ENCODE measurements at regions not wholly inside any gene's neighbourhood (a gene's known extent, or its start where the extent isn't known, plus 50 kb on each side); places are given as distances from the start of the nearest gene placed in this dataset.

GRCh38 chr11:129591527-129591926 lies 215.9 kb downstream of the BARX2 start:
- Histone ChIP-seq H3K4me1 (ENCODE audit: insufficient read depth, low read length) (peaks cover 10% of the 10 kb centered on the region), H3K27ac (ENCODE audit: low read length) (no peak overlapping the region), H3K36me3 (ENCODE audit: insufficient read depth, low read depth, low read length) (no peaks in the 10 kb centered on the region), H3K9ac (ENCODE audit: low read depth, low read length) (no peak overlapping the region), H3K4me3 (ENCODE audit: low read length) (no peak overlapping the region), H3K27me3 (ENCODE audit: insufficient read depth, low read length) (no peaks in the 10 kb centered on the region; the same call in 1 of the 2 replicates), H3K9me3 (ENCODE audit: insufficient read depth, low read depth, low read length) (no peaks in the 10 kb centered on the region)

GRCh38 chr11:129592191-129592590 lies 216.5 kb downstream of the BARX2 start:
- peaks cover 10% of the 10 kb centered on the region for H3K4me1 ChIP-seq (ENCODE audit: insufficient read depth, low read length)
- no peak overlapping the region for H3K4me3 ChIP-seq (ENCODE audit: low read length)

DNA sequence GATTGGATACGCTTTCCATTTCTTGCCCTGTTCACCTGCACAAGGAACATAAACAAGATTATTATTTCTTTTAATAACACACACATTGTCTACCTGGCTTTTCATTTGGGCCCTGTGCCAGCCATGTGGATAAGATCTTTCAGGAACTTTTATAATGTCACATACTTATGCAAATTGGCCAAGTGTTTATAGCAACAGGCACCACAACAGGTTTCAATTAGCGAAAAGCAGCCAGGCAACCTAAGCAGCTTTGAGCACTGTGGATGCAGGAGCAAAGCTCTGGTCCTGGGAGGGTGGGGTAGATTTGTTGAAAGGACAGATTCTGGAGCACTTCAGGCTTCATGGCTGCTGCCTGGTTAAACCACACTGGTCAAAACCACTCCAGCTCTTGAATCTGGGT lies 217.4 kb downstream of the BARX2 start:
- no peak overlapping the region for H3K4me3 ChIP-seq (ENCODE audit: low read length)
- no peak overlapping the region for H3K9ac ChIP-seq (ENCODE audit: low read depth, low read length)
- no peaks in the 10 kb centered on the region for H3K36me3 ChIP-seq (ENCODE audit: insufficient read depth, low read depth, low read length)
- H3K27ac ChIP-seq (ENCODE audit: low read length), result no peak overlapping the region
- peaks cover 10% of the 10 kb centered on the region for H3K4me1 ChIP-seq (ENCODE audit: insufficient read depth, low read length)
- no peaks in the 10 kb centered on the region for H3K9me3 ChIP-seq (ENCODE audit: insufficient read depth, low read depth, low read length)
- H3K27me3 ChIP-seq (ENCODE audit: insufficient read depth, low read length), result no peaks in the 10 kb centered on the region

More at GRCh38 chr11:129592191-129592590, 216.5 kb downstream of the BARX2 start:
- Histone ChIP-seq H3K9ac (ENCODE audit: low read depth, low read length) (no peak overlapping the region), H3K27me3 (ENCODE audit: insufficient read depth, low read length) (no peaks in the 10 kb centered on the region), H3K36me3 (ENCODE audit: insufficient read depth, low read depth, low read length) (no peaks in the 10 kb centered on the region), H3K27ac (ENCODE audit: low read length) (no peak overlapping the region), H3K9me3 (ENCODE audit: insufficient read depth, low read depth, low read length) (no peaks in the 10 kb centered on the region)

GRCh38 chr11:129595038-129595962 lies 219.7 kb downstream of the BARX2 start:
- Histone ChIP-seq H3K4me3 (ENCODE audit: low read length) (no peak overlapping the region), H3K4me1 (ENCODE audit: insufficient read depth, low read length) (peaks cover 4% of the 10 kb centered on the region; the same call in 1 of the 2 replicates), H3K27ac (ENCODE audit: low read length) (no peak overlapping the region), H3K27me3 (ENCODE audit: insufficient read depth, low read length) (no peaks in the 10 kb centered on the region), H3K36me3 (ENCODE audit: insufficient read depth, low read depth, low read length) (no peaks in the 10 kb centered on the region), H3K9ac (ENCODE audit: low read depth, low read length) (no peak overlapping the region), H3K9me3 (ENCODE audit: insufficient read depth, low read depth, low read length) (no peaks in the 10 kb centered on the region)

DNA sequence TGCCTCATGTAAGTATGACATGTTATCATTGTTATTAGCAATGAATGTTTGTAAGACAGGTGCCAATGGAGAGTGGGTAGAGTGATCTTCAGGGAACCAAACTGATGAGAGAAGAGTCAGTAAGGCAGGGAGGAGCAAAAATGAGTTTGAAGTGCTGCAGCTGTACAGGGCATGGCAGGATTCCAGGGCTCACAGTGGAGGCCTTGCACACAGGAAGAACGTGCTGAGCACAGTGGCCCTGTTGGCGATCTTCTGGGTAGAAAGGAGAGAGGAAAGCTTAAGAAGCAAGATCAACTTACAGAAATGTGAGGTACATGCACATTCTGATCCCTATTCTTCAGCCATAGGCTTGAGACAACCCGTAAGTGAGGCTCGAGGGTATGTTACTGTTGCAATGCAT lies 219.3 kb upstream of the TMEM45B start:
- Histone ChIP-seq H3K9ac (ENCODE audit: low read depth, low read length) (no peak overlapping the region), H3K27me3 (ENCODE audit: insufficient read depth, low read length) (no peaks in the 10 kb centered on the region), H3K36me3 (ENCODE audit: insufficient read depth, low read depth, low read length) (no peaks in the 10 kb centered on the region), H3K4me3 (ENCODE audit: low read length) (no peak overlapping the region), H3K9me3 (ENCODE audit: insufficient read depth, low read depth, low read length) (no peaks in the 10 kb centered on the region), H3K27ac (ENCODE audit: low read length) (no peak overlapping the region), H3K4me1 (ENCODE audit: insufficient read depth, low read length) (no peaks in the 10 kb centered on the region)

DNA sequence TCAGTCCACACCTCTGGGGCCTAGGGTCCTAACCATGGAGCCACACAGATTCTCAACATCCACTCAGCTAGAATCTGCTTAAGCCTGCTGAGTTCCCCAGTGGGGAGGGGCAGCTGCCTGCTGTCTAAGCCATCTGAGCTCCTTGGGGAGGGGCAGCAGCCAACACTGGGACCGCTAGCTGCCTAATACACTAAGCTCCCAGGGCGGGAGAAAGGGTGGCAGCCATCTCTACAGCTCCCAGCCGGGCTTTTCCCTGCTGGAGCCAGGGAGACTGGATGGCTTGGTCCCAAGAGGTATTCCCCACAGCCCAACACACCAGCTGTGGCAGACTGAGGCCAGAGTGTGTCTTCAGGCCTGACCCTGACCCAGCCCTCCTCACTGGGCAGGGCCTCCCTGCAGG lies 217.3 kb upstream of the TMEM45B start:
- Histone ChIP-seq H3K27ac (ENCODE audit: low read length) (no peak overlapping the region), H3K9me3 (ENCODE audit: insufficient read depth, low read depth, low read length) (no peaks in the 10 kb centered on the region), H3K36me3 (ENCODE audit: insufficient read depth, low read depth, low read length) (no peaks in the 10 kb centered on the region), H3K4me1 (ENCODE audit: insufficient read depth, low read length) (no peaks in the 10 kb centered on the region), H3K9ac (ENCODE audit: low read depth, low read length) (no peak overlapping the region), H3K4me3 (ENCODE audit: low read length) (no peak overlapping the region), H3K27me3 (ENCODE audit: insufficient read depth, low read length) (no peaks in the 10 kb centered on the region)

DNA sequence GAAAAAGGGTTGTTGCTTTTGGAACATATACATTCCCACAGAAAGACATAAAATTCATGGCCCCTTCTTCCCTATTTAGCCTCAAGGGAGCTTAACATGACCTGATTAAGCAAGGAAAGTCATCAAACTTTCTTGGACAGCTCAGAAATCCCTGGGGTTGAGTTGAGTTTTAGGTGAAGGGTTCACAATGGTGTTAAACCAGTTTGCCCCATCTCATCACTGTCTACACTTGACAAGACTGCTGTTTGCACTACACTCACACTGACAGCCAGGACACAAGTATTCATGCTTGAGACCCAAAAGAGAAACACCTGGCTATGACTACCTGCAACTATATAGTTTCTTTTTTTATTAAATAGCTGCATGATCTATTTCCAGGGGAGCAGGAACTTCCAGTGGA lies 209.8 kb upstream of the TMEM45B start:
- Histone ChIP-seq H3K4me3 (ENCODE audit: low read length) (no peak overlapping the region), H3K27me3 (ENCODE audit: insufficient read depth, low read length) (no peaks in the 10 kb centered on the region), H3K4me1 (ENCODE audit: insufficient read depth, low read length) (no peaks in the 10 kb centered on the region)

GRCh38 chr11:129608711-129609110 lies 206.9 kb upstream of the TMEM45B start:
- Histone ChIP-seq H3K4me3 (ENCODE audit: low read length) (no peak overlapping the region), H3K27me3 (ENCODE audit: insufficient read depth, low read length) (no peaks in the 10 kb centered on the region), H3K4me1 (ENCODE audit: insufficient read depth, low read length) (no peaks in the 10 kb centered on the region), H3K9ac (ENCODE audit: low read depth, low read length) (no peak overlapping the region), H3K27ac (ENCODE audit: low read length) (no peak overlapping the region), H3K36me3 (ENCODE audit: insufficient read depth, low read depth, low read length) (no peaks in the 10 kb centered on the region), H3K9me3 (ENCODE audit: insufficient read depth, low read depth, low read length) (no peaks in the 10 kb centered on the region)

More for the DNA sequence above, 209.8 kb upstream of the TMEM45B start:
- Histone ChIP-seq H3K36me3 (ENCODE audit: insufficient read depth, low read depth, low read length) (no peaks in the 10 kb centered on the region), H3K9ac (ENCODE audit: low read depth, low read length) (no peak overlapping the region), H3K27ac (ENCODE audit: low read length) (no peak overlapping the region), H3K9me3 (ENCODE audit: insufficient read depth, low read depth, low read length) (no peaks in the 10 kb centered on the region)

DNA sequence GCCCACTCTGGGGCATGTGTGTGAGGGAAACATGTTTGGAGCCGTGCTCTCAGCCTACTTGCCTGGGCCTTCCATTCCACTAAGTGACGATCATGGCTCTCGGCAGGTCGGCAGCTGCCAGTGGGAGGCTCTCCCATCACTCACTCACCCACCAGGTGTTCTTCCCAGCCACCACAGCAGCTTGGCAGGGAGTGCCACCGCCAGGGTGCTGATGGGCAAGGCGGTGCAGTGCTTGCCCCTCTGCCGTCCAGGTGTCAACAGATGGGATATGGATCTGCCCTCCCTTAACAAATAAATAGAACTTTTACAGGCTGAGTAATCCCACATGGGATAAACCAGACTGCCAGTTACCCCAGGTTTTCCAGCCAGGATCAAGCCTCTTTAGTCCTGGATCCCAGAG lies 205.5 kb upstream of the TMEM45B start:
- no peak overlapping the region for H3K4me3 ChIP-seq (ENCODE audit: low read length)
- no peaks in the 10 kb centered on the region for H3K9me3 ChIP-seq (ENCODE audit: insufficient read depth, low read depth, low read length)
- H3K36me3 ChIP-seq (ENCODE audit: insufficient read depth, low read depth, low read length), result no peaks in the 10 kb centered on the region
- H3K4me1 ChIP-seq (ENCODE audit: insufficient read depth, low read length), result no peaks in the 10 kb centered on the region
- H3K9ac ChIP-seq (ENCODE audit: low read depth, low read length), result no peak overlapping the region
- H3K27me3 ChIP-seq (ENCODE audit: insufficient read depth, low read length), result no peaks in the 10 kb centered on the region
- no peak overlapping the region for H3K27ac ChIP-seq (ENCODE audit: low read length)

- H3K27ac ChIP-seq (ENCODE audit: low read length), result no peak overlapping the region
- H3K4me1 ChIP-seq (ENCODE audit: insufficient read depth, low read length), result no peaks in the 10 kb centered on the region
- no peak overlapping the region for H3K9ac ChIP-seq (ENCODE audit: low read depth, low read length)
- H3K27me3 ChIP-seq (ENCODE audit: insufficient read depth, low read length), result no peaks in the 10 kb centered on the region
- no peaks in the 10 kb centered on the region for H3K36me3 ChIP-seq (ENCODE audit: insufficient read depth, low read depth, low read length)
- no peaks in the 10 kb centered on the region for H3K9me3 ChIP-seq (ENCODE audit: insufficient read depth, low read depth, low read length)
- no peak overlapping the region for H3K4me3 ChIP-seq (ENCODE audit: low read length)
Measured at GRCh38 chr11:129610545-129610944, 205.1 kb upstream of the TMEM45B start.

GRCh38 chr11:129611661-129612446 lies 203.8 kb upstream of the TMEM45B start:
- H3K27ac ChIP-seq (ENCODE audit: low read length), result no peak overlapping the region
- no peaks in the 10 kb centered on the region for H3K36me3 ChIP-seq (ENCODE audit: insufficient read depth, low read depth, low read length)
- no peaks in the 10 kb centered on the region for H3K9me3 ChIP-seq (ENCODE audit: insufficient read depth, low read depth, low read length)
- H3K4me1 ChIP-seq (ENCODE audit: insufficient read depth, low read length), result no peaks in the 10 kb centered on the region
- H3K4me3 ChIP-seq (ENCODE audit: low read length), result no peak overlapping the region
- H3K9ac ChIP-seq (ENCODE audit: low read depth, low read length), result no peak overlapping the region
- H3K27me3 ChIP-seq (ENCODE audit: insufficient read depth, low read length), result no peaks in the 10 kb centered on the region
